K562 (cell line): ENCODE measurements at regions not wholly inside any gene's neighbourhood (a gene's known extent, or its start where the extent isn't known, plus 50 kb on each side); places are given as distances from the start of the nearest gene placed in this dataset.

Experiments
- ATAC-seq: fragments of 200-7000 bp; cut with Tn5 transposase; 3 replicates; pipeline ENCODE4 v1.9.1; 2020; ENCODE audit warnings: moderate library complexity
- BruUV-seq: library from RNA; stranded (reverse); fragments of 400-500 nt; replicated peaks from 2 replicates; lab custom pipeline; 2021; lab: Mats Ljungman, UMichigan
- CTCF ChIA-PET: fragments of 300-600 bp; formaldehyde crosslinking; extraction: SDS; loops from one replicate; lab custom pipeline; 2021; ENCODE audit warnings: low intra/inter-chr PET ratio; lab: Yijun Ruan, JAX
- POLR2A ChIA-PET: fragments of 300-600, 350-650 bp; sonication (Branson Sonifier 250); formaldehyde crosslinking; extraction: SDS; loops from one replicate; lab custom pipeline; 2021; ENCODE audit warnings: antibody characterized with exemption, inconsistent platforms; lab: Yijun Ruan, JAX
- DNase-seq, 4 experiments: peaks; one replicate each; pipeline versions ENCODE4 v3.0.0 to v3.0.0-alpha.2; 2011 to 2018; ENCODE audit warnings: low spot score in 3 of 4, mixed read lengths in 3 of 4; ENCODE audit errors: extremely low read depth in 1 of 4
- FAIRE-seq: peaks from 2 replicates; lab custom pipeline; 2011; peaks lifted over from hg19 to GRCh38; lab: Jason Lieb, UNC
- H2AFZ ChIP-seq: 2 replicates; pipeline ENCODE4 v1.6.0; 2011; ENCODE audit warnings: low read depth, low read length, control low read depth, inconsistent platforms
- H3K27ac ChIP-seq: fragments of 200-600 bp; 3 replicates; pipeline ENCODE4 v1.8.0; 2011; ENCODE audit warnings: low read depth, mild to moderate bottlenecking, control low read depth, inconsistent platforms, low read length, moderate library complexity, mixed read lengths; ENCODE audit errors: extremely low read depth
- H3K27me3 ChIP-seq, 2 experiments: fragments of 300-600 bp in 1 of 2; 2 replicates in 1 of 2; 3 replicates in 1 of 2; pipeline versions ENCODE4 v1.6.0 to v1.8.0; 2011; ENCODE audit warnings: inconsistent platforms in 2 of 2, low read length in 2 of 2, mild to moderate bottlenecking in 1 of 2, mixed read lengths in 1 of 2, moderate library complexity in 1 of 2; ENCODE audit not compliant: control insufficient read depth in 2 of 2, insufficient read depth in 2 of 2
- H3K36me3 ChIP-seq: fragments of 300-600 bp; 3 replicates; pipeline ENCODE4 v1.8.0; 2011; ENCODE audit warnings: mild to moderate bottlenecking, low read length, inconsistent platforms; ENCODE audit not compliant: control insufficient read depth, insufficient read depth
- H3K4me1 ChIP-seq, 2 experiments: fragments of 200-600 bp in 1 of 2; replicated peaks in 1 of 2; 2 replicates in 1 of 2; 3 replicates in 1 of 2; pipeline versions ENCODE4 v1.5.1 to v1.8.0; 2011; ENCODE audit warnings: inconsistent platforms in 2 of 2, low read length in 2 of 2, mild to moderate bottlenecking in 1 of 2, mixed read lengths in 1 of 2, moderate library complexity in 1 of 2; ENCODE audit not compliant: control insufficient read depth in 2 of 2, insufficient read depth in 2 of 2
- H3K4me2 ChIP-seq: 2 replicates; pipeline ENCODE4 v1.6.1; 2011; ENCODE audit warnings: low read length, control low read depth, inconsistent platforms, mixed read lengths; ENCODE audit not compliant: insufficient read depth
- H3K4me3 ChIP-seq: fragments of 200-600 bp; sonication (generic), shearing (Covaris generic); 2 replicates; pipeline ENCODE4 v1.5.1; 2016; ENCODE audit warnings: control low read depth, inconsistent platforms
- H3K79me2 ChIP-seq: fragments of 200-600 bp; 3 replicates; pipeline ENCODE4 v1.8.0; 2011; ENCODE audit warnings: low read length, inconsistent platforms; ENCODE audit not compliant: control insufficient read depth, insufficient read depth
- H3K9ac ChIP-seq, 2 experiments: 2 replicates each; pipeline versions ENCODE4 v1.6.0 to v1.6.1; 2011; ENCODE audit warnings: low read depth in 2 of 2, low read length in 2 of 2, control low read depth in 1 of 2, inconsistent platforms in 1 of 2, mild to moderate bottlenecking in 1 of 2, mixed read lengths in 1 of 2; ENCODE audit not compliant: insufficient read depth in 1 of 2
- H3K9me1 ChIP-seq: one replicate; pipeline ENCODE4 v1.6.0; 2011; ENCODE audit warnings: inconsistent platforms, mild to moderate bottlenecking, low read length, moderate library complexity; ENCODE audit not compliant: control insufficient read depth, insufficient read depth
- H3K9me3 ChIP-seq: replicated peaks from 2 replicates; pipeline ENCODE4 v1.5.1; 2011; ENCODE audit warnings: low read depth, low read length, inconsistent platforms; ENCODE audit not compliant: control insufficient read depth, insufficient read depth
- H4K20me1 ChIP-seq: replicated peaks from 2 replicates; pipeline ENCODE4 v1.6.1; 2011; ENCODE audit warnings: low read length, inconsistent platforms, mixed read lengths; ENCODE audit not compliant: control insufficient read depth, insufficient read depth
- AFF4 ChIP-seq: sonication (generic); formaldehyde crosslinking; IDR thresholded peaks from 2 replicates; pipeline ENCODE4 v1.8.0; 2023; ENCODE audit warnings: mild to moderate bottlenecking, missing genetic modification reagents
- ATF1 ChIP-seq, 2 experiments: fragments of 450-650 bp in 1 of 2; IDR thresholded peaks; 2 replicates each; pipeline ENCODE4 v1.6.1; 2016; ENCODE audit warnings: missing compliant biosample characterization in 1 of 2, missing genetic modification characterization in 1 of 2
- CBFB ChIP-seq: sonication (generic); formaldehyde crosslinking; IDR thresholded peaks from 2 replicates; pipeline ENCODE4 v1.4.0; 2020; ENCODE audit warnings: mild to moderate bottlenecking, missing genetic modification reagents
- MYNN ChIP-seq, 2 experiments: sonication (generic); formaldehyde crosslinking in 1 of 2; IDR thresholded peaks; 2 replicates each; pipeline versions ENCODE4 v1.5.0 to v1.6.1; 2016 to 2020; ENCODE audit warnings: antibody characterized with exemption in 1 of 2, missing genetic modification reagents in 1 of 2
- STAT6 ChIP-seq: sonication (generic); formaldehyde crosslinking; IDR thresholded peaks from 2 replicates; pipeline ENCODE4 v1.8.1; 2023; ENCODE audit warnings: mild to moderate bottlenecking, missing genetic modification reagents
- ZNF511 ChIP-seq: sonication (generic); formaldehyde crosslinking; IDR thresholded peaks from 2 replicates; pipeline ENCODE4 v1.8.0; 2022; ENCODE audit warnings: mild to moderate bottlenecking, missing genetic modification reagents
- ZNF655 ChIP-seq: fragments of 250-450 bp; sonication (Bioruptor Pico); IDR thresholded peaks from 2 replicates; pipeline ENCODE4 v1.5.0; 2021
- WGBS: fragments of 100-300 bp; shearing (Covaris generic); methylation state at CpG from one replicate; pipeline ENCODE4 v1.1.6; 2016; ENCODE audit warnings: low coverage, mixed read lengths; ENCODE audit not compliant: insufficient coverage; ENCODE audit errors: missing lambda C conversion rate; 5-methylcytosine and 5-hydroxymethylcytosine counted together
- in situ Hi-C: fragments of 300-500 bp; cut with MboI; formaldehyde crosslinking; loops from 4 replicates; pipeline ENCODE4 v1.15.0; 2018; ENCODE audit warnings: inconsistent platforms, mixed read lengths
- intact Hi-C: fragments of 100-400 bp; cut with micrococcal nuclease; formaldehyde crosslinking; loops from 2 replicates; pipeline ENCODE4 v1.14.2; 2022

- TF ChIP-seq ZNF655 (CRISPR knock-in tag) (no peak), CBFB (no peak), STAT6 (CRISPR knock-in tag) (no peak), ZNF511 (CRISPR knock-in tag) (no peak)
Observed at GRCh38 chr2:5555636-5556035, 136.5 kb upstream of the SOX11 start (continued).

GRCh38 chr2:5561006-5561405 is 131.2 kb upstream of the SOX11 start:
- TF ChIP-seq AFF4 (CRISPR knock-in tag) (no peak), STAT6 (CRISPR knock-in tag) (no peak), MYNN (IDR thresholded peaks at IDR 0.05) (no peak), MYNN (CRISPR knock-in tag; IDR thresholded peaks at IDR 0.05) (no peak), ATF1 (CRISPR knock-in tag; IDR thresholded peaks at IDR 0.05) (no peak), ATF1 (tag; IDR thresholded peaks at IDR 0.05) (no peak)
- TF ChIP-seq, all 486 proteins: peak for 0
- Histone ChIP-seq H3K27me3 (no peaks in the 10 kb centered on the region), H3K79me2 (no peaks in the 10 kb centered on the region), H3K4me1 (no peaks in the 10 kb centered on the region), H3K27ac (no peak overlapping the region), H3K9ac (no peak overlapping the region), H3K9me1 (no peaks in the 10 kb centered on the region), H2AFZ (no peak overlapping the region), H4K20me1 (no peaks in the 10 kb centered on the region), H3K9me3 (no peaks in the 10 kb centered on the region), H3K4me3 (no peak overlapping the region), H3K4me2 (no peak overlapping the region), H3K36me3 (no peaks in the 10 kb centered on the region)
- in situ Hi-C loops = no loop called here
- no TSS peak for BruUV-seq
- WGBS = 0% methylated on average over 8 of the region's 8 CpGs
- ChIA-PET POLR2A (no interaction called here), CTCF (no interaction called here)
- DNase-seq (no peak), FAIRE-seq (no peak), ATAC-seq (no peak)
- intact Hi-C loops = no loop called here
